ENCODE measurements at regions not wholly inside any gene's neighbourhood (a gene's known extent, or its start where the extent isn't known, plus 50 kb on each side); places are given as distances from the start of the nearest gene placed in this dataset.

DNA sequence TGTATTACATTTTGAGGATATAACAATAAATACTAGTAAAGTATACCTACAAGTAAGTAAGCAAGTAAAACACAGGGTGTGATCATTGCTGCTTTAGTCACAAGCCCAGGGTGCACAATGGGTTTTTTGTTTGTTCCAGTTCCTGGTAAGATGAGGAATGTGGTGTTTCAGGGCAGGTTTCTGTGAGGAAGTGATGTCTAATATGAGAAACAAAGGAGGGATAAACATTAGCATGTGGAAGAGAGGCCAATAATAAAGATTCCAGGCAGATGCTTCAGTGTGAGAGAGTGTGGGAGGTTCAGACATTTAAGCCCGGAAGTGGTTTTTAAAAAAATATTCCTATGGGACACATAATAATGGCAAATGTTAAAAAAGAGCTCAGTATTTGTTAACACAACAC is 808.1 kb upstream of the USP15 start:
- TF ChIP-seq TCF7L2 (IDR thresholded peaks at IDR 0.05; ENCODE audit: borderline replicate concordance, low read depth, low read length) (no peak), OVOL3 (tag by site-specific recombination; IDR thresholded peaks at IDR 0.05) (no peak), ZNF10 (tag by site-specific recombination; IDR thresholded peaks at IDR 0.05) (no peak)
- TF ChIP-seq, protein P1, sequence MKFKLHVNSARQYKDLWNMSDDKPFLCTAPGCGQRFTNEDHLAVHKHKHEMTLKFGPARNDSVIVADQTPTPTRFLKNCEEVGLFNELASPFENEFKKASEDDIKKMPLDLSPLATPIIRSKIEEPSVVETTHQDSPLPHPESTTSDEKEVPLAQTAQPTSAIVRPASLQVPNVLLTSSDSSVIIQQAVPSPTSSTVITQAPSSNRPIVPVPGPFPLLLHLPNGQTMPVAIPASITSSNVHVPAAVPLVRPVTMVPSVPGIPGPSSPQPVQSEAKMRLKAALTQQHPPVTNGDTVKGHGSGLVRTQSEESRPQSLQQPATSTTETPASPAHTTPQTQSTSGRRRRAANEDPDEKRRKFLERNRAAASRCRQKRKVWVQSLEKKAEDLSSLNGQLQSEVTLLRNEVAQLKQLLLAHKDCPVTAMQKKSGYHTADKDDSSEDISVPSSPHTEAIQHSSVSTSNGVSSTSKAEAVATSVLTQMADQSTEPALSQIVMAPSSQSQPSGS (tag by site-specific recombination; IDR thresholded peaks at IDR 0.05; ENCODE audit: low read depth): no peak

Measured in HEK293 (cell line).